ENCODE measurements at regions not wholly inside any gene's neighbourhood (a gene's known extent, or its start where the extent isn't known, plus 50 kb on each side); places are given as distances from the start of the nearest gene placed in this dataset.

GRCh38 chr14:29320286-29320685 lies 553.7 kb downstream of the FOXG1 start:
- no peaks in the 10 kb centered on the region for H3K9me3 ChIP-seq
- TF ChIP-seq POLR2AphosphoS5 (IDR thresholded peaks at IDR 0.05) (no peak), POLR2A (IDR thresholded peaks at IDR 0.05) (no peak), CTCF (IDR thresholded peaks at IDR 0.05) (no peak), EP300 (IDR thresholded peaks at IDR 0.05) (no peak)
- 100% methylated on average over 1 of the region's 1 CpG for WGBS
- H3K36me3 ChIP-seq = no peaks in the 10 kb centered on the region
- no peak for DNase-seq (ENCODE audit: low spot score in 2 of 2)
- H3K4me1 ChIP-seq = no peaks in the 10 kb centered on the region
- no peak overlapping the region for H3K4me3 ChIP-seq
- no peaks in the 10 kb centered on the region for H3K27me3 ChIP-seq
- H3K27ac ChIP-seq = no peak overlapping the region

GRCh38 chr14:29321646-29322045 lies 555.1 kb downstream of the FOXG1 start:
- no peaks in the 10 kb centered on the region for H3K4me1 ChIP-seq
- H3K4me3 ChIP-seq = no peak overlapping the region
- no peak overlapping the region for H3K27ac ChIP-seq
- H3K36me3 ChIP-seq = no peaks in the 10 kb centered on the region
- no peaks in the 10 kb centered on the region for H3K27me3 ChIP-seq
- TF ChIP-seq POLR2A (IDR thresholded peaks at IDR 0.05) (no peak), EP300 (IDR thresholded peaks at IDR 0.05) (no peak), CTCF (IDR thresholded peaks at IDR 0.05) (no peak), POLR2AphosphoS5 (IDR thresholded peaks at IDR 0.05) (no peak)
- no peaks in the 10 kb centered on the region for H3K9me3 ChIP-seq
- DNase-seq (ENCODE audit: low spot score in 2 of 2) = no peak

DNA sequence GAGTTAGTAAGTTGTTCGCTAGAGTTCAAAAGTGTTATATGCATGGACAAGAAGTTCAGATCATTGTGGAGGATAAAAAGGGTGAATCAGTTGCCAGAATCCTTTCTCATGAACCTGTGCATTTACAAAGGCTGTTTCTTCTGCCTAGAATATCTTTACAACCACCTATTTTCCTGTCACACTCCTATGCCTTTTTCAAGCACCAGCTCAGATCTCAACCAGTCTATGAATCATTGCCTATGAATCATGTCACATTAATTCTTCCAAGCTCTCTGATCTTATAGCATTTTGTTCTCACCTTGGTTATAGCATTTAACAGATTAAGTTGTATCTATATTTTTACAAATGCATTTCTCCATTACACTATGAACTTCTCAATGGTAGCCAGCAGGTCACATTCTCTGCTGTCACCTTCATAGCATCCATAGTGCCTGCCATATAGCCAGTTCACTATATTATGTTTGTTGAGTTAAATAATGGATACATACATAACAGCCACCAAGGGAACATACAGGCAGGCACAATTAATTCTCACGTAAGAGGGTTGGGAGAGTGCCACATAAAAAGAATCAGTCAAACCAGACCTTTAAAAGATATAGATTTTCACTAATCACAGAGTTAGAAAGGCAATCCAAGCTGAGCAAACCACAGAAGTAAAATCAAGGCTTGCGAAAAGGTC lies 573.0 kb downstream of the FOXG1 start:
- Histone ChIP-seq H3K4me1 (no peaks in the 10 kb centered on the region), H3K4me3 (no peak overlapping the region), H3K36me3 (no peaks in the 10 kb centered on the region), H3K27ac (no peak overlapping the region), H3K27me3 (no peaks in the 10 kb centered on the region), H3K9me3 (no peaks in the 10 kb centered on the region)
- 90% methylated on average over 3 of the region's 3 CpGs for WGBS
- no peak for DNase-seq (ENCODE audit: low spot score in 2 of 2)
- TF ChIP-seq POLR2AphosphoS5 (IDR thresholded peaks at IDR 0.05) (no peak), POLR2A (IDR thresholded peaks at IDR 0.05) (no peak), CTCF (IDR thresholded peaks at IDR 0.05) (no peak), EP300 (IDR thresholded peaks at IDR 0.05) (no peak)

- DNase-seq (ENCODE audit: low spot score in 2 of 2) = no peak
- no peaks in the 10 kb centered on the region for H3K36me3 ChIP-seq
- H3K27ac ChIP-seq = no peak overlapping the region
- WGBS = 67% methylated on average over 1 of the region's 1 CpG
- H3K4me1 ChIP-seq = no peaks in the 10 kb centered on the region
- no peaks in the 10 kb centered on the region for H3K27me3 ChIP-seq
- H3K9me3 ChIP-seq = no peaks in the 10 kb centered on the region
- TF ChIP-seq CTCF (IDR thresholded peaks at IDR 0.05) (no peak), POLR2AphosphoS5 (IDR thresholded peaks at IDR 0.05) (no peak), EP300 (IDR thresholded peaks at IDR 0.05) (no peak), POLR2A (IDR thresholded peaks at IDR 0.05) (no peak)
- H3K4me3 ChIP-seq = no peak overlapping the region
Observed at GRCh38 chr14:29348504-29348903, 579.1 kb downstream of the PRKD1 start.

DNA sequence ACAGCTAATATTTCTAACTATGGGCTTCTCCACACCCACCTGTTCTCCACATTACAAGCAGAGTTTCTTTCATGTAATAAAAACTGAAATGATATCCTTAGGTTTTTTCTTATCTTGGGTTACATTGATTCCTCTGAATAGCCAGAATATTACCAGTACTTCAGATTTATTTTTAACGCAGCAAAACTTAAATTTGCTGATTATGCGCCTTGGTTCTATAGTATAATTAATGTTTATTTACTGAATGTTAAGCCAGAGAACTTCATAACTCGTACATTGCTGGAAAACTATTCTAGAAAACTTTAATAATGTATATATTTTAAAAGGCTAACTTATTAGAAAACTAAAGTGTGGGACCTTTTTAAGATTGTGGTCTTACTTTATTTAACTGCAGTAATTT lies 577.2 kb downstream of the PRKD1 start:
- no peaks in the 10 kb centered on the region for H3K36me3 ChIP-seq
- no peak overlapping the region for H3K4me3 ChIP-seq
- TF ChIP-seq CTCF (IDR thresholded peaks at IDR 0.05) = no peak
- no peak for TF ChIP-seq POLR2A (IDR thresholded peaks at IDR 0.05)
- no peak for TF ChIP-seq EP300 (IDR thresholded peaks at IDR 0.05)
- TF ChIP-seq POLR2AphosphoS5 (IDR thresholded peaks at IDR 0.05) = no peak
- WGBS = 78% methylated on average over 3 of the region's 3 CpGs
- no peaks in the 10 kb centered on the region for H3K27me3 ChIP-seq
- H3K4me1 ChIP-seq = no peaks in the 10 kb centered on the region
- H3K9me3 ChIP-seq = no peaks in the 10 kb centered on the region
- H3K27ac ChIP-seq = no peak overlapping the region
- DNase-seq (ENCODE audit: low spot score in 2 of 2) = no peak

Measured in suprapubic skin (tissue), 4 donors.